ENCODE measurements at regions not wholly inside any gene's neighbourhood (a gene's known extent, or its start where the extent isn't known, plus 50 kb on each side); places are given as distances from the start of the nearest gene placed in this dataset.

DNA sequence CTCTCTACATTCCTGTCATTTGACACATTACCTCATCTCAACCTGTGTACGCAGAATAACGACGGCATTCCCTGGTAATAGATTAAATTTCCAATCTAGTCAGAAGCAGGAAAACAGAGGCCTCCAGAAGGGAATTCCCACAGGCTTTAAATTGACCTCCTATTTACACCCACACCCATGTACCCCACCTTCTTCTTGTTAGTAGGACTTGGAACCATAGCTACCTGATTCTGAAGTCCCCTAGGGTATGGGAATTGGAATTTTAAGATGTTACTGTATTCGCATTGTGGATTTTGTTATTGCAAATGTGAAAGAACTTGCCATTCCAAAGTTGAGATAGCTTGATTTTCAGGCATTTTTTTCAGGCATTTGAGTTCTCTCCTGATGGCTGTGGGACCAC is 377.5 kb upstream of the DYNLRB2 start:
- TF ChIP-seq POLR2AphosphoS5 (IDR thresholded peaks at IDR 0.05; ENCODE audit: low read depth, low read length) (no peak), POLR2A (IDR thresholded peaks at IDR 0.05; ENCODE audit: low read depth, low read length) (no peak), TAF1 (IDR thresholded peaks at IDR 0.05; ENCODE audit: low read depth, low read length) (no peak), PAX5 (IDR thresholded peaks at IDR 0.05; ENCODE audit: insufficient read depth, low read length, severe bottlenecking) (no peak)
